ENCODE measurements at regions not wholly inside any gene's neighbourhood (a gene's known extent, or its start where the extent isn't known, plus 50 kb on each side); places are given as distances from the start of the nearest gene placed in this dataset.
"Not testable (repeated sequence)": the region's sequence is repeated elsewhere in the genome, so short reads cannot be mapped to it uniquely, and the experiment has no call there.

GRCh38 chr3:110015231-110015963 lies 678.1 kb upstream of the DPPA4 start:
- DNase-seq: no peak

- DNase-seq: no peak
These were observed 679.0 kb upstream of the DPPA4 start for GRCh38 chr3:110016235-110016815.

DNA sequence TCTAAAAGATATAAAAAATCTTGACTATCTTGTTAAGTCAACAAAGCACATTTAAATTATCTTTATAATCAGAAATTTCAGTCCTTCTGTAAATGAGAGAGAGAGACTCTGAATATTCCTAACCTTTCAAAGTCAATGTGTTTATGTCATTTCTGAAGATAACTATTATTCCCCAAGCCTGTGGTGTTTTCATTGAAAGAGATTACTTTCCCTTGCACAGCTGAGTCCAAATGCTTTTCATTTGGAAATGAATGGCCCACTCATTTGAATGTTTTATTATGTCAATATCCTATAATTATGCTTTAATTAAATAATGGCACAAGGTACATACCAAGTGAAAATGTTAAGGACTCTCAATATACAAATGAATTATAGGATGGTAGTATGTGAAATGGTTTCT lies 680.0 kb upstream of the DPPA4 start:
- DNase-seq: no peak

DNA sequence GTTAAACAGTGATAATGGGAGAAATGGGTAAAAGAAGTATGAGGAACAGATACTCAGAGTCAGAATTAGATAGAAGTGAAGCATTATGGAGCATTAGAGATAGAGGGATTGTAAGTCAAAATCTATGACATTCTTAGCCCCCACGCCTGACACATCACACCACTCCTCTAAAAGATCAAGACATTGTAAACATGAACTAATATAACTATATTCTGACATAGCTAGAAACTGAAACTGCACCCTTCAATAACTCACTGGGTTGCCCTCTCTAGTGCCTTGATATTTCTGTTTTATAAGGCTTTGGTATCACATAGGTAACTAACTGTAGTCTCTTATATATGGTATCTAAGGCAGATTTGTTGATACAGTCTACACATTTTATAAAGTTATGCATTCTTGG lies 684.3 kb upstream of the DPPA4 start:
- DNase-seq: no peak

- not testable (repeated sequence) for DNase-seq
These were observed 685.7 kb upstream of the DPPA4 start for GRCh38 chr3:110023022-110023421.

- DNase-seq: no peak
These were observed 689.1 kb upstream of the DPPA4 start for GRCh38 chr3:110026421-110026820.

DNA sequence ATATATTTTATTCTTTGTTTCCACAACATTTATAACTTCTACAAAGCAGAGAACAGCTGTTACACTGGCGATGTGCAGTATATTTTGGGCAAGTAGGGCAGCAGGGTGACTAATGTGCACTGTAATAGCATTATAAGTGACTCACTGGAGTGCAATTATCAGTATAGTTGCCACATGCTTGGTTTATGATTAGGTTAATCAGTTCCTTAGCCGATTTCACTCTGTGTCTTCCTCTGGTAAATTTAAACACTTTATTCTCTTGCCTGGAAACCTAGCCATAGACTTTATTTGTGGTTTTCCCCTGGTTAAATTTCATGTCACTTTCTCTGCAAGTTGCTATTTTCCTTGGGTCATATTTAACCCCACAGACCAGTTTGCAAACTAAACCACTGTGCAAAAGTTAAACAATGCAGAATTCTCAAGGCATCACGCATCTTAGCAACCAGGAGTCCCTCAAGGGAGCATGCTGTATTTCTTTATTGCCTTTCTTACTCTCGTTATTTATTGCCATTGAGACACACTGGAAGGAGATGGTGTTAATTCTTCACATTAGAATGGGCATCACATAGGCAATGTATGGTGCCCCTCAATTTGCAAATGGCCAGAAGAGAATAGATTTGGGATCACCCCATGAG lies 690.2 kb upstream of the DPPA4 start:
- no peak for DNase-seq

- no peak for DNase-seq
These were observed 694.6 kb upstream of the DPPA4 start for GRCh38 chr3:110031975-110032374.

DNA sequence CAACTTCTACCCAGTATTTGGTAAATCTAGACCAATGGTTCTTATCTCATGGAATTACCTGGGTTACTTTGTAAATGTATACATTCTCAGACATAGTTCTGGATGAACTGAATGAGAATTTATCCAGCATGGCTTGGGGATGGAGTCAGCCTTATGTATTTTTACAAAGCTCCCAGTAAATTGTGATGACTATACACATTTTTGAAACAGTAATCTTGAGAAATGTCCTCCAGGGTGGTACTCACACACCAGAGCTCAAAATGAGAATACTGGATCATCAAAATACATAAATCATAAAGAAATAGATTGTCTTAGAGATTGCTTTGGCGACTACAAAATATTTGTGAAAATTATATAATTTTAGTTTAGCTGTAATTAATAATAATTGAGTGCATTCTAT lies 722.1 kb upstream of the DPPA4 start:
- DNase-seq: no peak

GRCh38 chr3:110062716-110063115 lies 725.4 kb upstream of the DPPA4 start:
- DNase-seq: no peak

- DNase-seq: no peak
These were observed 725.8 kb upstream of the DPPA4 start for GRCh38 chr3:110063178-110063577.

DNA sequence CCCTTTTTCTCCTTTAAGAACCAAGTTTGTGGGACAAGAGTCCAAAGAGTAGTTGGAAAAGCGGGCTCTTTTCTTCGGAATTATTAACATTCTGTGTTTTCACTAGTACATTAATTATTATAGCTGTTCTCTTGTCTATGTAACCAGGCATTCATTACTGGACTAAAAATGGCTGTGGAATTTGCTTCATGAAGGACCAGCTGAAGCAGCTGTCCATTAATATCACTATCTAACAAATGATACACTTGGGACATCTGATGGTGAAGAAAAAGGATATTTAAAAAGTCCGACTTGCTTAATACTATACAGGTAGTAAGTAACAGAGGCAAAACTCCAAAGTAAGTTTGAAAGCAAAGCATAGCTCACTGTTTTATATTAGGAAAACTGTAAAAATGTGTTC lies 728.9 kb upstream of the DPPA4 start:
- DNase-seq: no peak

- DNase-seq: no peak
These were observed 730.2 kb upstream of the DPPA4 start for GRCh38 chr3:110067527-110067926.

- no peak for DNase-seq
These were observed 732.4 kb upstream of the DPPA4 start for GRCh38 chr3:110069761-110070160.

GRCh38 chr3:110070161-110070916 lies 733.0 kb upstream of the DPPA4 start:
- DNase-seq: no peak

DNA sequence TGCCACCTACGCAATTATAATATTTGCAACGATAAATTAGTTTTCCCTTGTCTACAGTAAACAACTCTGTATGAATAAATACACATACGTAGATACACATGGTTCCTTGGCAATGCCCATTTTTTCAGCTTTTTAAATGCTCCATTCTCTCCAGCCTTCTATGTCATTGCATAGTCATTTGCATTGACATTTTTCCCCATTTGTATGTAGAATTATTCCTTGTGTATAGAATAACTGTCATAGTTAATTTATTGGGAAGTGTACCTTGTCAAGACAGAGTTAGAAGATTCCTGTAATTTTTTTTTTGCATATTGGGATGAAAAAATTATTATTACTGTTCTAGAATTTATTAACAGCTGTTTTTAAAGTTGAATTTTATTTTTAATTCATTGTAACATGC lies 736.7 kb upstream of the DPPA4 start:
- no peak for DNase-seq

DNA sequence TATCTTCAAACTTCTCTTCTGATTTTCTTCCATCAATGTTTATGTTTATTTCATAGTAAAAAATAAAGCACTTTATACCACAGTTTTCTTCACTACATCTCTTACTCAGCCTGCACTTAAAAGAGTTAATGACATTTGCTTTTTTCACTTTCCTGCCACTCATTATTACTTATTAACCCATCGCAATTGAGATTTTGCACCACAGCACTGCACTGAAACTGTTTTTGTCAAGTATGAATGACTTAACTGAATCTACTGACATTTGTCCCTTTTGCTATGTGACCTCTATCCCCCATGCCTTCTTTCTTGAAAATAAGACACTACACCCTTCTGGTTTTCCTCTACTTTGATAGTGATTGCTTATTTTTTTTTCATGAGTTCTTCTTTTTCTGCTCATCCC lies 739.7 kb upstream of the DPPA4 start:
- no peak for DNase-seq

GRCh38 chr3:110093411-110093810 lies 756.1 kb upstream of the DPPA4 start:
- DNase-seq: no peak

DNA sequence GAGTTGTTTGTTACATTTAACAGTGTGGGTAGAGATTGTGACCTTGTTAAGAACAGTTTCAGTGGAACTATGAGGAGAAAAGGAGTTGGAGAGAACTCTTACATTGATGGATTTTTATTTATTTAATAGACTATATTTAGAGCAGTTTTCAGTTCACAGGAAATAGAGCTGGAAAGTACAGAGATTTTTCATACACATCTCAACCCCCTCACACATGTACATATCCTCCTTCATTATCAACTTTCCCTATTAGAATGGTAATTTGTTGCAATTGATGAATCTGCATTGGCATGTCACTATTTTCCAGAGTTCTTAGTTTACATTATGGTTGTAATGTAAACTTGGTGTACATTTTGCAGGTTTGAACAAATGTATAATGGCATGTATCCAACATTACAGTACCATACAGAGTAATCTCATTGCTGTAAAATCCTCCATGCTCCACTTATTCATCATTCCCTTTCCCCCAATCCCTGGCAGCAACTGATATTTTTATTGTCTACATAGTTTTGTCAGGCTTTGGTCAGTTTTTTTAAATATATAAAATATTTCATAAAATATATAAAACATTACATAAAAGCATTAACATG lies 756.6 kb upstream of the DPPA4 start:
- no peak for DNase-seq

DNA sequence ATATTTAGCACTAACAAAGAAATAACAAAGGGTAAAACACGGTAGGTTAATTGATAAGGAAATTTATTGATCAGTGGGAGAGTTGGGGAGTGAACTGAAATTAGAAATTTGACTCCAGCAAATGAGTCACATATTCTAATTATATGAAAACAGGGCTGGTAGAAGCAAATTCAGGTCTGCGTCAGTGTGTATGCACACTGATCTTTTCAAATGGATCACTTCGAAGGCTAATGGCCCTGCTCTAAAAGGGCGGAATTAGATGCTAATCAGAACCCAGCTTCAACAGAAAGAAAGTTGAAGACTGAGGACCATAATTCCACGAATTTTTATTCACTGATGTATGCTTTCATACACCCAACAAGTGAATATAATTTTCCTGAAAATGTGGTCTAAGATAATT lies 762.4 kb upstream of the DPPA4 start:
- DNase-seq: no peak

GRCh38 chr3:110101361-110101760 lies 764.0 kb upstream of the DPPA4 start:
- no peak for DNase-seq

- no peak for DNase-seq
These were observed 769.5 kb upstream of the DPPA4 start for GRCh38 chr3:110106805-110107204.

DNA sequence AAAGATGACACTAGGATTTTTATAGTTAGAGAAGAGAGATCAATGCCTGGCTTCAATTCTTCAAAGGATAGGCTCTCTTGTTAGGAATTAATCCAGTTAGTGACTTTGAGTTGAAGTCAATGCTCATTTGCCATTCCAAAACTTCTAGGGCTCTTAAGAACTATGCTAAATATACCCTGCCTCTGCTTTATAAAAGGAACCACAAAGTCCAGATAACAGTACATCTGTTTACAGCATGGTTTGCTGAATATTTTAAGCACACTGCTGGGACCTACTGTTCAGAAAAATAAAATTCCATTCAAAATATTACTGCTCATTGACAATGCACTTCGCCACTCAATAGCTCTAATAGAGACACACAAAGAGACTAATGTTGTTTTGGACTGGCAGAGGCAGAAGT lies 786.6 kb upstream of the DPPA4 start:
- DNase-seq: no peak
